MM.1S (cell line): ENCODE measurements at regions not wholly inside any gene's neighbourhood (a gene's known extent, or its start where the extent isn't known, plus 50 kb on each side); places are given as distances from the start of the nearest gene placed in this dataset.

ENCODE experiments used
- DNase-seq: peaks from one replicate; pipeline ENCODE4 v3.0.0-alpha.2; 2015
- H2AFZ ChIP-seq: fragments of 300-600 bp; sonication (generic); 2 replicates; pipeline ENCODE4 v1.6.0; 2016; ENCODE audit warnings: antibody characterized with exemption, low read length
- H3F3A ChIP-seq: fragments of 300-600 bp; sonication (generic); 2 replicates; pipeline ENCODE4 v1.6.1; 2016; ENCODE audit warnings: mild to moderate bottlenecking, antibody characterized with exemption, low read length, moderate library complexity, mixed read lengths; ENCODE audit not compliant: insufficient read depth
- H3K27ac ChIP-seq: fragments of 300-600 bp; sonication (generic); 2 replicates; pipeline ENCODE4 v1.5.1; 2016; ENCODE audit warnings: mild to moderate bottlenecking, low read length
- H3K27me3 ChIP-seq: fragments of 300-600 bp; sonication (generic); replicated peaks from 2 replicates; pipeline ENCODE4 v1.6.0; 2016; ENCODE audit warnings: low read length; ENCODE audit not compliant: insufficient read depth
- H3K36me3 ChIP-seq: fragments of 300-600 bp; sonication (generic); replicated peaks from 2 replicates; pipeline ENCODE4 v1.6.1; 2016; ENCODE audit warnings: mild to moderate bottlenecking, low read length, mixed read lengths; ENCODE audit not compliant: insufficient read depth
- H3K4me1 ChIP-seq: fragments of 300-600 bp; sonication (generic); 2 replicates; pipeline ENCODE4 v1.6.1; 2016; ENCODE audit warnings: low read length, mixed read lengths
- H3K4me2 ChIP-seq: fragments of 300-600 bp; sonication (generic); 2 replicates; pipeline ENCODE4 v1.6.0; 2016; ENCODE audit warnings: low read depth, low read length
- H3K4me3 ChIP-seq: fragments of 300-600 bp; sonication (generic); 2 replicates; pipeline ENCODE4 v1.5.1; 2016; ENCODE audit warnings: low read length, mixed read lengths
- H3K79me2 ChIP-seq: fragments of 300-600 bp; sonication (generic); 2 replicates; pipeline ENCODE4 v1.6.1; 2016; ENCODE audit warnings: mixed run types, low read length, mixed read lengths
- H3K9ac ChIP-seq: fragments of 300-600 bp; sonication (generic); 2 replicates; pipeline ENCODE4 v1.6.1; 2016; ENCODE audit warnings: low read length, mixed read lengths
- H3K9me2 ChIP-seq: fragments of 300-600 bp; sonication (generic); replicated peaks from 2 replicates; pipeline ENCODE4 v1.6.1; 2016; ENCODE audit warnings: mild to moderate bottlenecking, low read length, mixed read lengths; ENCODE audit not compliant: insufficient read depth
- H3K9me3 ChIP-seq: fragments of 300-600 bp; sonication (generic); replicated peaks from 2 replicates; pipeline ENCODE4 v1.6.1; 2016; ENCODE audit warnings: mild to moderate bottlenecking, low read length, mixed read lengths; ENCODE audit not compliant: insufficient read depth
- H4K20me1 ChIP-seq: fragments of 300-600 bp; sonication (generic); 2 replicates; pipeline ENCODE4 v1.6.1; 2016; ENCODE audit warnings: mild to moderate bottlenecking, low read length, moderate library complexity, mixed read lengths; ENCODE audit not compliant: insufficient read depth
- EZH2 ChIP-seq: fragments of 300-600 bp; sonication (generic); optimal IDR thresholded peaks from 2 replicates; pipeline ENCODE3; 2017; ENCODE audit warnings: low read depth, mild to moderate bottlenecking, antibody characterized with exemption, low read length, mixed read lengths
- EZH2phosphoT487 ChIP-seq: fragments of 300-600 bp; sonication (generic); IDR thresholded peaks from 2 replicates; pipeline ENCODE4 v1.6.1; 2018; ENCODE audit warnings: antibody characterized with exemption, low read length
- TF ChIP-seq, protein P1 (sequence below): fragments of 300-600 bp; sonication (generic); IDR thresholded peaks from 2 replicates; pipeline ENCODE4 v1.5.1; 2016; ENCODE audit warnings: antibody characterized with exemption, low read length, mixed read lengths

DNA sequence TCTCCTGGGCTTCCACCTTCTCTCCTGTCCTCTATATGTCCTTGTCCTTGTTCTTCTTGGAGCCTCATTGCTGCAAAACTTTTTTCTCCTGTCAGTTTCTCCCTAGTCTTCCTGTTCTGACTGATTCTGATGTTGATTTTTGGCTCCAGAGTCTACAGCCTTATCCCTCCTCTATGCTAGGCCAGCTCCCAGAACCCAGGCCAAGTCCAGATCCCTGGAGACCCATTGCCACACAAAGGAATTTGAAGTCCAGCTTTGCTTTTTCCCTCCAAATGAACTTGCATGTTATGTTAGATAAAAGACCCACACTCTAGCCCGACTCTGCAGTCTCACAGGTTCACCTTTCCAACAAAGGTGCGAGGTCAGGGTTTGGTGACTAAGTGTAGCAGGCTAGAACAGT lies 203.1 kb downstream of the FNDC1 start:
- H4K20me1 ChIP-seq: no peaks in the 10 kb centered on the region
- H3K4me2 ChIP-seq: no peak overlapping the region
- no peaks in the 10 kb centered on the region for H3F3A ChIP-seq
- H3K9me2 ChIP-seq: no peaks in the 10 kb centered on the region
- H3K79me2 ChIP-seq: no peaks in the 10 kb centered on the region
- no peaks in the 10 kb centered on the region for H3K27me3 ChIP-seq
- no peaks in the 10 kb centered on the region for H3K4me1 ChIP-seq
- H3K9me3 ChIP-seq: no peaks in the 10 kb centered on the region
- no peak overlapping the region for H2AFZ ChIP-seq
- no peak overlapping the region for H3K9ac ChIP-seq
- H3K27ac ChIP-seq: no peak overlapping the region
- TF ChIP-seq EZH2phosphoT487 (no peak), EZH2 (no peak)
- TF ChIP-seq, protein P1, sequence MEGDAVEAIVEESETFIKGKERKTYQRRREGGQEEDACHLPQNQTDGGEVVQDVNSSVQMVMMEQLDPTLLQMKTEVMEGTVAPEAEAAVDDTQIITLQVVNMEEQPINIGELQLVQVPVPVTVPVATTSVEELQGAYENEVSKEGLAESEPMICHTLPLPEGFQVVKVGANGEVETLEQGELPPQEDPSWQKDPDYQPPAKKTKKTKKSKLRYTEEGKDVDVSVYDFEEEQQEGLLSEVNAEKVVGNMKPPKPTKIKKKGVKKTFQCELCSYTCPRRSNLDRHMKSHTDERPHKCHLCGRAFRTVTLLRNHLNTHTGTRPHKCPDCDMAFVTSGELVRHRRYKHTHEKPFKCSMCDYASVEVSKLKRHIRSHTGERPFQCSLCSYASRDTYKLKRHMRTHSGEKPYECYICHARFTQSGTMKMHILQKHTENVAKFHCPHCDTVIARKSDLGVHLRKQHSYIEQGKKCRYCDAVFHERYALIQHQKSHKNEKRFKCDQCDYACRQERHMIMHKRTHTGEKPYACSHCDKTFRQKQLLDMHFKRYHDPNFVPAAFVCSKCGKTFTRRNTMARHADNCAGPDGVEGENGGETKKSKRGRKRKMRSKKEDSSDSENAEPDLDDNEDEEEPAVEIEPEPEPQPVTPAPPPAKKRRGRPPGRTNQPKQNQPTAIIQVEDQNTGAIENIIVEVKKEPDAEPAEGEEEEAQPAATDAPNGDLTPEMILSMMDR: no peak
- no peak for DNase-seq
- H3K4me3 ChIP-seq: no peak overlapping the region
- no peaks in the 10 kb centered on the region for H3K36me3 ChIP-seq

GRCh38 chr6:159360306-159360705 lies 191.1 kb downstream of the FNDC1 start:
- H3K27ac ChIP-seq: no peak overlapping the region
- H3K36me3 ChIP-seq: no peaks in the 10 kb centered on the region
- H3F3A ChIP-seq: no peaks in the 10 kb centered on the region
- no peak overlapping the region for H3K9ac ChIP-seq
- no peak overlapping the region for H3K4me2 ChIP-seq
- no peak for TF ChIP-seq EZH2
- TF ChIP-seq, protein P1: no peak
- TF ChIP-seq EZH2phosphoT487: no peak
- H3K27me3 ChIP-seq: no peaks in the 10 kb centered on the region
- no peak overlapping the region for H3K4me3 ChIP-seq
- H3K9me2 ChIP-seq: no peaks in the 10 kb centered on the region
- DNase-seq: no peak
- no peaks in the 10 kb centered on the region for H3K9me3 ChIP-seq
- H3K79me2 ChIP-seq: no peaks in the 10 kb centered on the region
- H2AFZ ChIP-seq: no peak overlapping the region
- no peaks in the 10 kb centered on the region for H3K4me1 ChIP-seq
- H4K20me1 ChIP-seq: no peaks in the 10 kb centered on the region

DNA sequence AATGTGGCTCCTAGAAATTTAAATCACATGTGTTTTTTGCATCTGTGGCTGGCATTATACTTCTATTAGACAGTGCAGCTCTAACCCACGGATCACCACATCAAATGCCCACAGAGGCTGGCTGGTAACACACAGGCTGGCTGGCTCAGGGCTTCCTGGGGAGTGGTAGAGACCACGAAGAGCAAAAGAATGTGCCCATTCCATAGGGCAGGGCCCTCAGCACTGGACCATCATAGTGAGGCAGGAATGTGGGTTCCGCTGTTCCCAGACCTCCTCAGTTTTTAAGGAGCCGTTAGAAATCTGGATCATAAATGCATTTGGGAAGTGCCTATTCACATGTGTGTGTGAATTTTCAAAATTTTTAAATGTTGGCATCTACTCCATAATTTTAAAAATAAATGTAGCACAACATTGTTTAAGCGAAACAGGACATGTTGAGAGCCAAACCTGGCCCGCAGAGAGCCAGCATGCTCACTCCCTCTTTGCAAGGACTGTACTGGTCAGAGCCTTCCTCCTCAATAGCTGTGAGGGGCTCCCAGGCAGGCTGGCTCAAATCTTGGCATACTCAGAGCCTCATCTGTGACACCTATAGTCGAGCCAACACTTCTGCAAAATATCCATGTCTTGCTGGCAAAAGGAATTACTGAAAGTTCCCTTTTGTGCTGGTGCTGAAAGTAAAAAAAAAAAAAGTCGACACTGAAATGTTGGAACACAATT lies 190.5 kb downstream of the FNDC1 start:
- H3K9ac ChIP-seq: no peak overlapping the region
- no peak overlapping the region for H3K27ac ChIP-seq
- no peaks in the 10 kb centered on the region for H3K27me3 ChIP-seq
- DNase-seq: no peak
- no peak overlapping the region for H3K4me2 ChIP-seq
- no peak overlapping the region for H3K4me3 ChIP-seq
- H3K36me3 ChIP-seq: no peaks in the 10 kb centered on the region
- H3K9me2 ChIP-seq: no peaks in the 10 kb centered on the region
- no peaks in the 10 kb centered on the region for H3K79me2 ChIP-seq
- H3F3A ChIP-seq: no peaks in the 10 kb centered on the region
- no peaks in the 10 kb centered on the region for H3K4me1 ChIP-seq
- H4K20me1 ChIP-seq: no peaks in the 10 kb centered on the region
- no peaks in the 10 kb centered on the region for H3K9me3 ChIP-seq
- no peak overlapping the region for H2AFZ ChIP-seq
- TF ChIP-seq EZH2 (no peak), EZH2phosphoT487 (no peak)
- TF ChIP-seq, protein P1: no peak
